ENCODE measurements at regions not wholly inside any gene's neighbourhood (a gene's known extent, or its start where the extent isn't known, plus 50 kb on each side); places are given as distances from the start of the nearest gene placed in this dataset.
"Not testable (repeated sequence)": the region's sequence is repeated elsewhere in the genome, so short reads cannot be mapped to it uniquely, and the experiment has no call there.

GRCh38 chr5:118069452-118069851 lies 918.9 kb downstream of the DTWD2 start:
- no peaks in the 10 kb centered on the region for H3K4me1 ChIP-seq (replicated peaks; ENCODE audit: insufficient read depth)
- no peaks in the 10 kb centered on the region for H3K9me3 ChIP-seq (ENCODE audit: insufficient read depth, low read depth)
- no peak overlapping the region for H3K4me3 ChIP-seq
- TF ChIP-seq EZH2 (IDR thresholded peaks at IDR 0.05; ENCODE audit: low read depth) (no peak), CTCF (conservative IDR thresholded peaks at IDR 0.05) (no peak)
- CTCF ChIA-PET = no interaction called here
- intact Hi-C loops (cut with micrococcal nuclease; ENCODE audit: unreplicated experiment) = no loop called here
- DNase-seq = no peak
- no peaks in the 10 kb centered on the region for H3K36me3 ChIP-seq (ENCODE audit: low read depth)
- H3K27me3 ChIP-seq (ENCODE audit: insufficient read depth, low read depth) = no peaks in the 10 kb centered on the region
- POLR2A ChIA-PET (ENCODE audit: unreplicated experiment) = no interaction called here
- no peak overlapping the region for H3K27ac ChIP-seq
- no peaks in the 10 kb centered on the region for H3K79me2 ChIP-seq (ENCODE audit: low read depth)
- H4K20me1 ChIP-seq (ENCODE audit: insufficient read depth) = no peaks in the 10 kb centered on the region
- H2AFZ ChIP-seq = no peak overlapping the region
- no peak overlapping the region for H3K4me2 ChIP-seq
- no TSS peak for BruUV-seq (replicated peaks)
- no peaks in the 10 kb centered on the region for H3F3A ChIP-seq (ENCODE audit: insufficient read depth, low read depth)
- no peaks in the 10 kb centered on the region for H3K9me2 ChIP-seq (ENCODE audit: insufficient read depth)

GRCh38 chr5:118068886-118069285 lies 919.5 kb downstream of the DTWD2 start:
- BruUV-seq (replicated peaks) = no TSS peak
- no peak for DNase-seq
- H3K4me2 ChIP-seq = no peak overlapping the region
- no peaks in the 10 kb centered on the region for H3K9me2 ChIP-seq (ENCODE audit: insufficient read depth)
- H3K79me2 ChIP-seq (ENCODE audit: low read depth) = no peaks in the 10 kb centered on the region
- H3K36me3 ChIP-seq (ENCODE audit: low read depth) = no peaks in the 10 kb centered on the region
- no peak overlapping the region for H3K4me3 ChIP-seq
- no peaks in the 10 kb centered on the region for H3K4me1 ChIP-seq (replicated peaks; ENCODE audit: insufficient read depth)
- no peaks in the 10 kb centered on the region for H3F3A ChIP-seq (ENCODE audit: insufficient read depth, low read depth)
- intact Hi-C loops (cut with micrococcal nuclease; ENCODE audit: unreplicated experiment) = no loop called here
- no peaks in the 10 kb centered on the region for H3K9me3 ChIP-seq (ENCODE audit: insufficient read depth, low read depth)
- no peaks in the 10 kb centered on the region for H4K20me1 ChIP-seq (ENCODE audit: insufficient read depth)
- H2AFZ ChIP-seq = no peak overlapping the region
- H3K27ac ChIP-seq = no peak overlapping the region
- no peak for TF ChIP-seq CTCF (conservative IDR thresholded peaks at IDR 0.05)
- H3K27me3 ChIP-seq (ENCODE audit: insufficient read depth, low read depth) = no peaks in the 10 kb centered on the region
- CTCF ChIA-PET = interaction anchor here (0.6 kb wide), 1 partner anchor 10 kb away, joined by 3 read pairs; no protein-coding TSS in a partner anchor
- POLR2A ChIA-PET (ENCODE audit: unreplicated experiment) = no interaction called here

- H3K4me2 ChIP-seq; H3F3A ChIP-seq (ENCODE audit: insufficient read depth, low read depth); H3K4me3 ChIP-seq; H3K9me2 ChIP-seq (ENCODE audit: insufficient read depth); H2AFZ ChIP-seq; DNase-seq; POLR2A ChIA-PET (ENCODE audit: unreplicated experiment); H3K4me1 ChIP-seq (replicated peaks; ENCODE audit: insufficient read depth); H3K79me2 ChIP-seq (ENCODE audit: low read depth); CTCF ChIA-PET; H4K20me1 ChIP-seq (ENCODE audit: insufficient read depth); H3K27ac ChIP-seq; H3K27me3 ChIP-seq (ENCODE audit: insufficient read depth, low read depth); intact Hi-C loops (cut with micrococcal nuclease; ENCODE audit: unreplicated experiment); BruUV-seq (replicated peaks); H3K36me3 ChIP-seq (ENCODE audit: low read depth); H3K9me3 ChIP-seq (ENCODE audit: insufficient read depth, low read depth): not testable (repeated sequence)
Measured at GRCh38 chr5:118063836-118064235, 924.5 kb downstream of the DTWD2 start.

GRCh38 chr5:118060833-118061232 lies 927.5 kb downstream of the DTWD2 start:
- no peak overlapping the region for H2AFZ ChIP-seq
- H3K9me3 ChIP-seq (ENCODE audit: insufficient read depth, low read depth) = no peaks in the 10 kb centered on the region
- no TSS peak for BruUV-seq (replicated peaks)
- ChIA-PET CTCF (no interaction called here), POLR2A (ENCODE audit: unreplicated experiment) (no interaction called here)
- intact Hi-C loops (cut with micrococcal nuclease; ENCODE audit: unreplicated experiment) = no loop called here
- TF ChIP-seq CTCF (conservative IDR thresholded peaks at IDR 0.05) = peak; percentile 49; the same call in 1 of the 2 replicates
- no peak for TF ChIP-seq EZH2 (IDR thresholded peaks at IDR 0.05; ENCODE audit: low read depth)
- no peak for DNase-seq
- H3K4me3 ChIP-seq = no peak overlapping the region
- no peaks in the 10 kb centered on the region for H4K20me1 ChIP-seq (ENCODE audit: insufficient read depth)
- H3K79me2 ChIP-seq (ENCODE audit: low read depth) = no peaks in the 10 kb centered on the region
- no peaks in the 10 kb centered on the region for H3K36me3 ChIP-seq (ENCODE audit: low read depth)
- H3K9me2 ChIP-seq (ENCODE audit: insufficient read depth) = no peaks in the 10 kb centered on the region
- H3K4me1 ChIP-seq (replicated peaks; ENCODE audit: insufficient read depth) = no peaks in the 10 kb centered on the region
- H3K27me3 ChIP-seq (ENCODE audit: insufficient read depth, low read depth) = no peaks in the 10 kb centered on the region
- no peak overlapping the region for H3K4me2 ChIP-seq
- H3K27ac ChIP-seq = no peak overlapping the region
- H3F3A ChIP-seq (ENCODE audit: insufficient read depth, low read depth) = no peaks in the 10 kb centered on the region
